ENCODE measurements at regions not wholly inside any gene's neighbourhood (a gene's known extent, or its start where the extent isn't known, plus 50 kb on each side); places are given as distances from the start of the nearest gene placed in this dataset.

DNA sequence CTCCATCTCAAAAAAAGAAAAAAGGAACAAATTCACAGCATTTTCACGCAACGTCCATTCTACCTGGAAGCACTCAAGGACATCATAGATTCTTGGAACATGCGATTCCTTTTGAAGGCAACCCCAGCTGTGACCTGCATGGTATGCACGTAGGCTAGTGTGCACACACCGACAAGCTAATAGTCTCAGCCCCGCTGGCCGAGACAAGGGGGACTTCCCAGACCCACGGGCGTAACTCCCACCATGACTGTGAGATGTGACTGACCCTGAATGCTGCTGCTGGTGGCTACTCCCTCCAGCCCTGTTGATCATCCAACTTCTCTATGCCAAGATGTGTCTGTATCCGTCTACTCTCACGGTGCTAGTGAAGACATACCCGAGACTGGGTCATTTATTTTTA is 78.3 kb downstream of the CRLF2 start:
- Histone ChIP-seq H3K27ac (ENCODE audit: control insufficient read depth, insufficient read depth) (no peak overlapping the region), H3K4me2 (ENCODE audit: control insufficient read depth, insufficient read depth) (no peak overlapping the region), H3K9ac (ENCODE audit: control insufficient read depth, insufficient read depth, low read length) (no peak overlapping the region), H3K79me2 (ENCODE audit: control insufficient read depth, insufficient read depth, low read length) (no peaks in the 10 kb centered on the region), H2AFZ (ENCODE audit: control insufficient read depth, low read depth, low read length) (no peak overlapping the region), H3K9me3 (replicated peaks; ENCODE audit: control insufficient read depth, insufficient read depth, low read length) (peaks cover 2% of the 10 kb centered on the region; the same call in 1 of the 3 replicates), H3K4me1 (ENCODE audit: control insufficient read depth, insufficient read depth, low read length) (no peaks in the 10 kb centered on the region), H3K36me3 (ENCODE audit: control insufficient read depth in 2 of 2, insufficient read depth in 2 of 2, low read length in 1 of 2) (no peaks in the 10 kb centered on the region), H4K20me1 (ENCODE audit: control insufficient read depth, insufficient read depth) (no peaks in the 10 kb centered on the region), H3K27me3 (replicated peaks in 1 of 2; ENCODE audit: control insufficient read depth in 2 of 2, insufficient read depth in 2 of 2, low read length in 1 of 2) (no peaks in the 10 kb centered on the region), H3K4me3 (no peak overlapping the region)
- ChIA-PET SMC1A (ENCODE audit: uncharacterized antibody, unreplicated experiment) (no interaction called here), RAD21 (ENCODE audit: unreplicated experiment) (no interaction called here), POLR2A (no interaction called here), CTCF (no interaction called here)
- DNase-seq (ENCODE audit: low read depth, low spot score): no peak
- TF ChIP-seq TCF12 (IDR thresholded peaks at IDR 0.05; ENCODE audit: low read depth, low read length) (no peak), E4F1 (IDR thresholded peaks at IDR 0.05; ENCODE audit: borderline replicate concordance, partially characterized antibody) (no peak), TCF7 (IDR thresholded peaks at IDR 0.05; ENCODE audit: borderline replicate concordance) (no peak), HCFC1 (IDR thresholded peaks at IDR 0.05; ENCODE audit: low read length) (no peak), ZBED1 (IDR thresholded peaks at IDR 0.05; ENCODE audit: borderline replicate concordance) (no peak), PML (IDR thresholded peaks at IDR 0.05; ENCODE audit: low read length) (no peak), SMAD5 (IDR thresholded peaks at IDR 0.05; ENCODE audit: low read depth) (no peak), CHD2 (IDR thresholded peaks at IDR 0.05; ENCODE audit: borderline replicate concordance, low read depth, low read length) (no peak), JUNB (IDR thresholded peaks at IDR 0.05) (no peak), SPI1 (IDR thresholded peaks at IDR 0.05; ENCODE audit: borderline replicate concordance, insufficient read depth, low read depth, low read length) (no peak), KAT2A (conservative IDR thresholded peaks at IDR 0.05; ENCODE audit: control insufficient read depth, low read depth, low read length) (no peak), E2F4 (IDR thresholded peaks at IDR 0.05; ENCODE audit: low read depth, low read length) (no peak), MTA2 (IDR thresholded peaks at IDR 0.05; ENCODE audit: low read depth) (no peak), IRF4 (IDR thresholded peaks at IDR 0.05; ENCODE audit: low read depth, low read length) (no peak)
- TF ChIP-seq, protein P1, sequence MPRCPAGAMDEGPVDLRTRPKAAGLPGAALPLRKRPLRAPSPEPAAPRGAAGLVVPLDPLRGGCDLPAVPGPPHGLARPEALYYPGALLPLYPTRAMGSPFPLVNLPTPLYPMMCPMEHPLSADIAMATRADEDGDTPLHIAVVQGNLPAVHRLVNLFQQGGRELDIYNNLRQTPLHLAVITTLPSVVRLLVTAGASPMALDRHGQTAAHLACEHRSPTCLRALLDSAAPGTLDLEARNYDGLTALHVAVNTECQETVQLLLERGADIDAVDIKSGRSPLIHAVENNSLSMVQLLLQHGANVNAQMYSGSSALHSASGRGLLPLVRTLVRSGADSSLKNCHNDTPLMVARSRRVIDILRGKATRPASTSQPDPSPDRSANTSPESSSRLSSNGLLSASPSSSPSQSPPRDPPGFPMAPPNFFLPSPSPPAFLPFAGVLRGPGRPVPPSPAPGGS (IDR thresholded peaks at IDR 0.05; ENCODE audit: borderline replicate concordance, insufficient read depth, low read depth, low read length, poor library complexity, severe bottlenecking): no peak
- TF ChIP-seq, protein P2, sequence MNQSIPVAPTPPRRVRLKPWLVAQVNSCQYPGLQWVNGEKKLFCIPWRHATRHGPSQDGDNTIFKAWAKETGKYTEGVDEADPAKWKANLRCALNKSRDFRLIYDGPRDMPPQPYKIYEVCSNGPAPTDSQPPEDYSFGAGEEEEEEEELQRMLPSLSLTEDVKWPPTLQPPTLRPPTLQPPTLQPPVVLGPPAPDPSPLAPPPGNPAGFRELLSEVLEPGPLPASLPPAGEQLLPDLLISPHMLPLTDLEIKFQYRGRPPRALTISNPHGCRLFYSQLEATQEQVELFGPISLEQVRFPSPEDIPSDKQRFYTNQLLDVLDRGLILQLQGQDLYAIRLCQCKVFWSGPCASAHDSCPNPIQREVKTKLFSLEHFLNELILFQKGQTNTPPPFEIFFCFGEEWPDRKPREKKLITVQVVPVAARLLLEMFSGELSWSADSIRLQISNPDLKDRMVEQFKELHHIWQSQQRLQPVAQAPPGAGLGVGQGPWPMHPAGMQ (IDR thresholded peaks at IDR 0.05; ENCODE audit: borderline replicate concordance): no peak
- no TSS peak for BruUV-seq (replicated peaks)
- WGBS (ENCODE audit: insufficient coverage, insufficient replicate concordance, low lambda C conversion rate, missing lambda C conversion rate): 41% methylated on average over 12 of the region's 12 CpGs
- intact Hi-C loops (cut with micrococcal nuclease; ENCODE audit: unreplicated experiment) (no loop called here), in situ Hi-C loops (cut with MboI) (no loop called here)
- ATAC-seq: no peak
- no peak for FAIRE-seq
